AG09319 (cell line): ENCODE measurements at regions not wholly inside any gene's neighbourhood (a gene's known extent, or its start where the extent isn't known, plus 50 kb on each side); places are given as distances from the start of the nearest gene placed in this dataset.

Experiments used
- DNase-seq: peaks from one replicate; pipeline ENCODE4 v3.0.0-alpha.2; 2010; ENCODE audit warnings: low read depth; ENCODE audit errors: extremely low read depth
- CTCF ChIP-seq: IDR thresholded peaks from 2 replicates; pipeline ENCODE4 v1.5.1; 2011; ENCODE audit warnings: low read depth, mild to moderate bottlenecking, inconsistent platforms, low read length, moderate library complexity

GRCh38 chr3:135674508-135674907, 291.0 kb upstream of the PPP2R3A start:
- no peak for TF ChIP-seq CTCF
- DNase-seq: no peak

GRCh38 chr3:135678386-135678785, 287.1 kb upstream of the PPP2R3A start:
- DNase-seq: no peak
- no peak for TF ChIP-seq CTCF

GRCh38 chr3:135688003-135688402, 277.5 kb upstream of the PPP2R3A start:
- TF ChIP-seq CTCF: no peak
- DNase-seq: no peak

GRCh38 chr3:135690664-135691063, 274.9 kb upstream of the PPP2R3A start:
- DNase-seq: no peak

GRCh38 chr3:135691240-135691639, 274.3 kb upstream of the PPP2R3A start:
- TF ChIP-seq CTCF: no peak
- DNase-seq: no peak

More at GRCh38 chr3:135690664-135691063, 274.9 kb upstream of the PPP2R3A start:
- no peak for TF ChIP-seq CTCF

- DNase-seq: no peak
- TF ChIP-seq CTCF: no peak
Observed at GRCh38 chr3:135694142-135694541, 271.4 kb upstream of the PPP2R3A start.

- no peak for DNase-seq
- TF ChIP-seq CTCF: no peak
Observed at GRCh38 chr3:135699741-135700140, 265.8 kb upstream of the PPP2R3A start.
